Hippocampal formation (tissue), 2 donors: ENCODE measurements at regions not wholly inside any gene's neighbourhood (a gene's known extent, or its start where the extent isn't known, plus 50 kb on each side); places are given as distances from the start of the nearest gene placed in this dataset.

ENCODE experiments used
- DNase-seq, 2 donors: peaks; one replicate each; lab custom pipeline; 2025; lab: John Stamatoyannopoulos, UW

GRCh38 chr10:85545874-85546273, 820.7 kb downstream of the GRID1 start:
- no peak for DNase-seq

- no peak for DNase-seq
These were observed 819.1 kb downstream of the GRID1 start for GRCh38 chr10:85547460-85548023.

GRCh38 chr10:85548034-85548433, 818.6 kb downstream of the GRID1 start:
- DNase-seq: peak; percentile 63 to 82
